Skeletal muscle satellite cell (primary cell): ENCODE measurements at regions not wholly inside any gene's neighbourhood (a gene's known extent, or its start where the extent isn't known, plus 50 kb on each side); places are given as distances from the start of the nearest gene placed in this dataset.
"Not testable (repeated sequence)": the region's sequence is repeated elsewhere in the genome, so short reads cannot be mapped to it uniquely, and the experiment has no call there.

Source experiments
- H3K27me3 ChIP-seq: 2 replicates; pipeline ENCODE4 v1.7.0; 2013; ENCODE audit warnings: low read length; ENCODE audit not compliant: control insufficient read depth, insufficient read depth
- H3K36me3 ChIP-seq: 2 replicates; pipeline ENCODE4 v1.7.0; 2013; ENCODE audit warnings: mild to moderate bottlenecking, control low read depth, low read length; ENCODE audit not compliant: insufficient read depth
- H3K4me1 ChIP-seq: 2 replicates; pipeline ENCODE4 v1.7.0; 2013; ENCODE audit warnings: low read length; ENCODE audit not compliant: control insufficient read depth, insufficient read depth
- H3K4me2 ChIP-seq: 2 replicates; pipeline ENCODE4 v1.7.0; 2013; ENCODE audit warnings: mild to moderate bottlenecking, low read length
- H3K4me3 ChIP-seq: 2 replicates; pipeline ENCODE4 v1.7.0; 2013; ENCODE audit warnings: low read length
- H3K9ac ChIP-seq: 2 replicates; pipeline ENCODE4 v1.7.0; 2013; ENCODE audit warnings: mild to moderate bottlenecking, low read depth, low read length, moderate library complexity
- H3K9me3 ChIP-seq: replicated peaks from 2 replicates; pipeline ENCODE4 v1.7.0; 2013; ENCODE audit warnings: mild to moderate bottlenecking, control low read depth, low read length

DNA sequence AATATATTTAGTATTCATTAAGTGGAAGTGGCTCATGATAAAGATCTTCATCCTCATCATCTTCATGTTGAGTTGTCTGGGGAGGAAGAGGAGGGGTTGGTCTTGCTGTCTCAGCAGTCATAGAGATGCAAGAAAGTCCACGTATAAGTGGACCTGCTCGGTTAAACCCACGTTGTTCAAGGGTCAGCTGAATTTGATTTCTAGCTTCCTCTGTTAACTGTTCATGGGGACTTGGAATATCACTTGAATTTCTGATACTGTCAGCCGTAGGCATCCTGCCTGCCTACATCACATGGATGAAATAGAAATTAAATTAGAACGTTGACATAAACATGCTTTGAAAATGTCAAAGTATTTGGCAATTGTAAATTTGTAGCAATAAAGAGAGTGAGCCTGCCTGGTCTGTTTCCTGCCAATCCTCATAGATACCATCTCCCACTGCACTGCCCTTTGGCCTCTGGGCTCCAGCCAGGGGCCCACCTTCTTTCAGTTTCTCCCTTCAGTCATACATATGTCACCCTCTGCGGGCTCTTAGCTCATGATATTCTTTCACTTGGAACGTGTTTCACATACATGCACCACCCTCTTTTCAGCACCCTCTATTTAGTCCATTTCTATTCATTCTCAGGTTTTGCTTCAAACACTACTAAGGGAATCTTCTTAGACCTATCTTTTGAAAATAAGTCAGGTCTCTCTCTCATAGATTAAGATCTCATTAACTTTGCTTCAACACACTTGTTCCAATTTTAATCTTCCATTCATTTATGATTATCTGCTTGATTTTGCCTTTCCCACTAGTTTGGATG, 376.3 kb downstream of the IPMK start:
- Histone ChIP-seq H3K27me3 (no peaks in the 10 kb centered on the region), H3K9me3 (no peaks in the 10 kb centered on the region), H3K9ac (no peak overlapping the region), H3K36me3 (no peaks in the 10 kb centered on the region), H3K4me2 (no peak overlapping the region), H3K4me3 (no peak overlapping the region), H3K4me1 (no peaks in the 10 kb centered on the region)

DNA sequence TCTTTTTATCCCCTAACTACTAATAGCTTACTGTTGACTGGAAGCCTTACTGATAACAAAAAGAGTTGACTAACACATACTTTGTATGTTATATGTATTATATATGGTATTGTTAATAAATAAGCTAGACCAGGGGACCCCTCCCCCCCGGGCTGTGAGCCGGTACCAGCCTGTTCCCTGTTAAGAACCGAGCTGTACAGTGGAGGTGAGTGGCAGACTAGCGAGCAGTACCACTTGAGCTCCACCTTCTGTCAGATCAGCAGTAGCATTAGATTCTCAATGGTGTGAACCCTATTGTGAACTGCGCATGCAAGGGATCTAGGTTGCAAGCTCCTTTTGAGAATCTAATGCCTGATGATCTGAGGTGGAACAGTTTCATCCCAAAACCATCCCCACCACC, 377.0 kb downstream of the IPMK start:
- Histone ChIP-seq H3K4me3 (no peak overlapping the region), H3K9me3 (no peaks in the 10 kb centered on the region), H3K4me2 (no peak overlapping the region), H3K4me1 (no peaks in the 10 kb centered on the region), H3K36me3 (no peaks in the 10 kb centered on the region), H3K27me3 (no peaks in the 10 kb centered on the region), H3K9ac (no peak overlapping the region)

DNA sequence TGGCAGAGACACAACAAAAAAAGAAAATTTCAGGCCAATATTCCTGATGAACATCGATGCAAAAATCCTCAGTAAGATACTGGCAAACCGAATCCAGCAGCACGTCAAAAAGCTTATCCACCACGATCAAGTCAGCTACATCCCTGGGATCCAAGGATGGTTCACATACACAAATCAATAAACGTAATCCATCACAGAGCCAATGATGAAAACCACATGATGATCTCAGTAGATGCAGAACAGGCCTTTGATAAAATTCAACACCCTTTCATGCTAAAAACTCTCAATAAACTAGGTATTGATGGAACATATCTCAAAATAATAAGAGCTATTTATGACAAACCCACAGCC, 382.1 kb downstream of the IPMK start:
- H3K9ac ChIP-seq, H3K9me3 ChIP-seq, H3K36me3 ChIP-seq, H3K27me3 ChIP-seq, H3K4me2 ChIP-seq, H3K4me1 ChIP-seq, H3K4me3 ChIP-seq: not testable (repeated sequence)

DNA sequence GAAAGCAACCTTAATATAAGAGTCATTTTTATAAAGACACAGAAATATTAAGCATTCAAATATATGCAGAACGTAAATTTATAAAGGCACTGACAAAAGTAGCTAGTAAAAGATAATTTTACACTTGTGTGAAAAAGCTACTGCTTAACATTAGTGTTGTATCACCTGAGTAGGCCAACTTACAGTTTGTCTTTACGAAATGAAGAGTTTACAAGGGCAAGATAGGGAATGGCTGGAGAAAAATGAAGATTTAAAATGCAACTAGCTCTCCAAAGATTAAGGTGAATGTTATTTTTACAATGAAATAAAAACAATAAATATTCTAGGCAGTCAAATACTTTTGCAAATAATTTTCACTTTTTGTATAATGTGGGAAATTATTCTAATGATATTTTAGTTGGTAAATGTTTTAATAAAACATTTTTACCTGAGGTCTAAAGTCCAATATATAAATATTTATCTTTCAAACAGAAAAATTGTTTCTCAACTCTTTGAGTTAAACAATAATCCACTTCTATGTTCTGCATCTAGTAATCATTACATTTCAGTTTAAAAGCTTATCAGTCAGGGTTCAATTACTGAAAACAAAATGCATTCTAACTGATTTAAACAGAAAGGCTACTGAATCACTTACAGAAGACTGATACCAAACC, 382.6 kb downstream of the IPMK start:
- Histone ChIP-seq H3K4me1 (no peaks in the 10 kb centered on the region), H3K9ac (no peak overlapping the region), H3K36me3 (no peaks in the 10 kb centered on the region), H3K9me3 (no peaks in the 10 kb centered on the region), H3K4me2 (no peak overlapping the region), H3K27me3 (no peaks in the 10 kb centered on the region), H3K4me3 (no peak overlapping the region)

DNA sequence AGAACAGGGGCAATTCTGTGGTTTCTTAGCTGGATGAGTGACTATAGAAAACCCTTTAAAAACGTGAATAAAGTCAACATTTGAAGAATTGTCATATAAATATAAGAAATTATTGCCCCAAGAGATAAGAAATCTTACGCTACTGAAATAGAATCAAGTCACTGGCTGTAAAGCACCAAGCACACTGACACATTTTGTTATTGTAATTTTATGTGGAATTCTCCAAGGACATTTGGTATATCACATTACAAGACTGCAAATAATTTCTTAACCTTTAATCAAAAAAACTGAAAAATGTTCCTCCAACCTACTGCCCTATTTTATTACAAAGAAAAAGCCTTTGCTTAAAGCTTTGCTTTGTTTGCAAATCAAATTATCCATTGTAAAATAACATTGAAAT, 383.3 kb downstream of the IPMK start:
- Histone ChIP-seq H3K9ac (no peak overlapping the region), H3K36me3 (no peaks in the 10 kb centered on the region), H3K4me3 (no peak overlapping the region), H3K4me2 (no peak overlapping the region), H3K27me3 (no peaks in the 10 kb centered on the region), H3K9me3 (no peaks in the 10 kb centered on the region), H3K4me1 (no peaks in the 10 kb centered on the region)

DNA sequence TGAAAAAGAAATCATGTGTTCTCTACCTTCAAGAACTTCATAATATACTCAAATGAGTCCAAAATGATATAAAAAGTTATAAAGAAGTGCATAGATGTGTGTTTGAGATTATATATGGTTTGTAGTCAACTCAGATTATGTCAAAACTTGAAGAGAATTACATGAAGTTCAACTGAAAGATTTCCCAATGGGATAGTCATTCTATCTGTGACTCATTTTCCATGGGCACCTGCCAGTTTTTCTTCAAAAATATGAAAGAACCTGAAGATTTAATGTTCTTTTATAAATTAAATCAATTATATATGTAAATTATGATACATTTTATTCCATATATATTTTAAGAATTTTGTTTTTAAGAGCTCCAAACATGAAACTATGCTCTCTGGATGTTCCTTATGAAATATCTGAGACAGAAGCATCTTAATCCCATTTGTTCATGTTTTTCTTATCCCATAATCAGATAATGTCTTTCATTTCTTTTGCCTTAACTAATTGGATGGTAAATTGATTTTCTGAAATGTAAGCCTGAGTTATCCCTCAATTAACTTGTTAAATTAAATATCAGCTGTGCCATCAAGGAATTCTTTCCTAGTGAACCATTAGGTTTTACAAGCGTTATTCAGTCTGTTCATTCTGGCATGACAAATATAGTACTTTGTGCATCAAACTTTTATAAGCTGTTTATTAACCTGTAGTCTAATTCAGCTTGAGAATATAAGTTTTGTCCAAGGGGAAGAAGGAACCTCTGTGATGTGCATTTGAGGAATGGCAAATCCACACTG, 387.1 kb downstream of the IPMK start:
- H3K36me3 ChIP-seq, result no peaks in the 10 kb centered on the region
- H3K9ac ChIP-seq, result no peak overlapping the region
- H3K4me2 ChIP-seq, result no peak overlapping the region
- no peaks in the 10 kb centered on the region for H3K27me3 ChIP-seq
- no peaks in the 10 kb centered on the region for H3K4me1 ChIP-seq
- no peaks in the 10 kb centered on the region for H3K9me3 ChIP-seq
- H3K4me3 ChIP-seq, result no peak overlapping the region

DNA sequence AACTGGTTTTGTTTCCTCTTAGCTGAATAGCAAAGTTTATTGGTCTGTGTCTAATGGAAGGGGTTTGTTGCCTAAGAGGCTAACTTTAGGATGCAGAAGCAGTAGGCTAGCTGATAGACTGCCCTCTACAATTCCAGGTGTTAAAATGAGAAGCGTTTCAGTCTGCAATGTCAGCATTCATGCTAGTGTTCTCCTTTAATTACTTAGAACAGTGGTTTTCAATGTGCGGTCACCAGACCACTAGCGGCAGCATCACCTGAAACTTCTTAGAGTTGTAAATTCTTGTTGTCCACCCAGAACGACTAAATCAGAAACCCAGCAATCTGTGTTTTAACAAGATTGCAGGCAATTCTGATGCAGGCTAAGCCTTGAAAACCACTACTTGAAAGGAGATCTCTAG, 392.9 kb downstream of the IPMK start:
- Histone ChIP-seq H3K9ac (no peak overlapping the region), H3K36me3 (no peaks in the 10 kb centered on the region), H3K4me1 (no peaks in the 10 kb centered on the region), H3K27me3 (no peaks in the 10 kb centered on the region), H3K4me3 (no peak overlapping the region), H3K4me2 (no peak overlapping the region), H3K9me3 (no peaks in the 10 kb centered on the region)

DNA sequence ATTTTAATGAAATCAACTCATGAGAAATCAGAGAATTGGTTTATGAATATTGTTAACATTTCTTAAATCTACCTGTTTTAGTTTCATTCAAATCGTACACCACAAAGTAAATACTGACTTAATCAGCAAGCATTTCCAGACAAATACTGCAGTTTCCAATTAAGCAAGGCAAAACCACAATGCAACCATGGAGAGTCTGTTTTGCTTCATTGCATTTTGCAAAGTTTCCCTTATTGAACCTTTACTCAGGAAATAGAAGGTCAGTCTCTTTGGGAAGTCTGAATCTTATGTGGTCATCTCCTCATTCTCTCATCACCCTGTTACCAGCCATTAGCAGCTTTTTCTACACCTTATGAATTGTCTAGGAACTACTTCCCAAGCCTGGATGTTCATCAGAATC, 400.5 kb downstream of the IPMK start:
- no peak overlapping the region for H3K4me3 ChIP-seq
- no peak overlapping the region for H3K4me2 ChIP-seq
- H3K9ac ChIP-seq, result no peak overlapping the region
- H3K36me3 ChIP-seq, result no peaks in the 10 kb centered on the region
- H3K27me3 ChIP-seq, result no peaks in the 10 kb centered on the region
- H3K9me3 ChIP-seq, result no peaks in the 10 kb centered on the region
- H3K4me1 ChIP-seq, result no peaks in the 10 kb centered on the region

DNA sequence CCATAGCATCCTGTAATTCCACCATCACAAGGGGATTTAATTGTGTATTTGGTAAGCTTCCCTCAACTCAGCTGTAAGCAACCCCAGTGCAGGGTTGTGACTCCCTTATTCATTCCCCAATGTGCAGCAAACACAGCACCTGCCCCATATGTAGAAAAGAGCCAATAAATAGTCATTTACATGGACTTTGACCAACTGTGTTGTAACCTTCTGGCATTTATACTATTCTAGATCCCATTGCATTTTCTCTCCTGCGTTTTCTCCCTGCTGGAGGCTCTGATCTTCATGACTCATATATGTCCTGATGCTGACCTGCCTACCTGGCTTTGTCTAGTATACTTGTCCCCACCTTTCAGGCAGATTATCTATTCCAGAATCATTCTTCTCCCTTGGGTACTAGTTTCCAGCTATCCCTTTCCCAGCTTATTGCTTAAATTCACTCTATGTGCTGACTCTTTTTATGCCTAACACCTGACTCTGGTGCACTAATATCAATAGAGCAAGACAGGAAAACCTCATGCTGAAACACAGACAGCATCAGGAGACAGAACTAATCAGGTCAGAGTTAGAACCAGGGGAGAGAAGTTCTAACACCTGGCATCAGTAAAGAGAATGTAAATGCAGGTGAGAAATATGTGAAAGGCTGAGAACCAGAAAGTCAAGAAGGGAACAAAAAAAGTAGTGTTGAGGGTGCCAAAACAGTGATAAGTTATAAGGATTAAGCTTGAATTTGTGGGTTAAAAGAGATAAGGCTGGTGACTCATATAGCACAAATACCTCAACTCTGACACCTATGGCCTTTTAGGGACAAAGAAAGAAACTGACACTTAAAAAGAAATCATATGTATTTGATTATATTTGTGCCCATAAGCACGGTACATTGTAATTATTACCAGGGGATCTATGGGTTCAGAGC, 402.7 kb downstream of the IPMK start:
- Histone ChIP-seq H3K36me3 (no peaks in the 10 kb centered on the region), H3K9me3 (no peaks in the 10 kb centered on the region), H3K4me3 (no peak overlapping the region), H3K9ac (no peak overlapping the region), H3K4me1 (no peaks in the 10 kb centered on the region), H3K4me2 (no peak overlapping the region), H3K27me3 (no peaks in the 10 kb centered on the region)

DNA sequence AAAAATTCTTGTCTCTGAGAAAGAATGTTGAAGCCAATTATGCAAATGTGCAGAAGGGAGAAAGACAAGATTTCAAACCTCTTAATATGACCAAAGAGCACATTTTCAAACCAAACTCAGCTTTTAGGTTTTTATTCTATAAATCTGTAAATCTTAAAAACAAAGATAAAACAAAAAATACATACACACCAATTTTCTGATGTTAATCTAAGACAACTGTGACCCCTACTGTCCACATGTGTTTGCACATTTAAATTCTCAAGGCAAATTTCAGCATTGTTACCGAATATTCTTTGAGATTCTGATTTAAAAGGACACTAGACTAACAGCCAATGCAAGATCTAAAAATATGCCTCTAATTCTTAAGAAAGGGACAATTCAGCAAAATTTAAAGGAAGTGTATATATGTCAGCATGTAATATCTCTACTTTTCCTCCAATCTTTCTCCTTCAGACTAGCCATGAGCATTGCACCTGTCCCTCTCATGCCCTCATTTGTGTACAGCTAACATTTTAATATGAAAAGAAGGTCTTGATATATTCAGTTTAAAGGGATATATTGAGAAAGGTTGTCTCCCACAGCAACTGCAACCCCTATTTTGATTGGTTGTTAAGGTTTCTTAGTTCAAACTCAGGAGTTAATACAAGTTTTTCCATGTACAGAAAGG, 417.9 kb downstream of the IPMK start:
- H3K4me3 ChIP-seq, result no peak overlapping the region
- H3K9me3 ChIP-seq, result no peaks in the 10 kb centered on the region
- peaks cover 3% of the 10 kb centered on the region for H3K27me3 ChIP-seq
- H3K4me1 ChIP-seq, result no peaks in the 10 kb centered on the region
- H3K4me2 ChIP-seq, result no peak overlapping the region
- no peak overlapping the region for H3K9ac ChIP-seq
- no peaks in the 10 kb centered on the region for H3K36me3 ChIP-seq
